HFF-Myc (cell line): ENCODE measurements at regions not wholly inside any gene's neighbourhood (a gene's known extent, or its start where the extent isn't known, plus 50 kb on each side); places are given as distances from the start of the nearest gene placed in this dataset.
"Not testable (repeated sequence)": the region's sequence is repeated elsewhere in the genome, so short reads cannot be mapped to it uniquely, and the experiment has no call there.

Source experiments
- DNase-seq: peaks from one replicate; pipeline ENCODE4 v3.0.0-alpha.2; 2011; ENCODE audit warnings: low read depth; ENCODE audit errors: extremely low read depth
- H3K4me3 ChIP-seq: replicated peaks from 2 replicates; pipeline ENCODE4 v1.5.1; 2011; ENCODE audit warnings: low read depth, mild to moderate bottlenecking, control low read depth, low read length
- TF ChIP-seq, protein P1 (sequence below): IDR thresholded peaks from 2 replicates; pipeline ENCODE4 v1.5.1; 2012; ENCODE audit warnings: mild to moderate bottlenecking, low read depth, low read length, control low read depth; ENCODE audit errors: missing control alignments

DNA sequence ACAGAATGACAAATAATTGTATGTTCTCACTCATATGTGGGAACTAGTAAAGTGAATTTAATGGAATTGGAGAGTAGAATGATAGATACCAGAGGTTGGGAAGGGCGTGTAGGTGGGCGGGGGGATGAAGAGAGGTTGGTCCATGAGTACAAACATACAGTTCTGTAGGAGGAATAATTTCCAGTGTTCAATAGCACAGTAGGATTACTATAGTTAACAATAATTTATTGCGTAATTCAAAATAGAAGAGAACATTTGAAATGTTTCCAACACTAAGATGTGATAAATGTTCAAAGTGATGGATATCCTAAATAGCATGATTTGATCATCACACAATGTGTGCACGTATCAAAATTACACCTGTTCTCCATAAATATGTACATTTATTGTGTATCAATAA is 106.2 kb upstream of the IL1RAPL2 start:
- TF ChIP-seq, protein P1, sequence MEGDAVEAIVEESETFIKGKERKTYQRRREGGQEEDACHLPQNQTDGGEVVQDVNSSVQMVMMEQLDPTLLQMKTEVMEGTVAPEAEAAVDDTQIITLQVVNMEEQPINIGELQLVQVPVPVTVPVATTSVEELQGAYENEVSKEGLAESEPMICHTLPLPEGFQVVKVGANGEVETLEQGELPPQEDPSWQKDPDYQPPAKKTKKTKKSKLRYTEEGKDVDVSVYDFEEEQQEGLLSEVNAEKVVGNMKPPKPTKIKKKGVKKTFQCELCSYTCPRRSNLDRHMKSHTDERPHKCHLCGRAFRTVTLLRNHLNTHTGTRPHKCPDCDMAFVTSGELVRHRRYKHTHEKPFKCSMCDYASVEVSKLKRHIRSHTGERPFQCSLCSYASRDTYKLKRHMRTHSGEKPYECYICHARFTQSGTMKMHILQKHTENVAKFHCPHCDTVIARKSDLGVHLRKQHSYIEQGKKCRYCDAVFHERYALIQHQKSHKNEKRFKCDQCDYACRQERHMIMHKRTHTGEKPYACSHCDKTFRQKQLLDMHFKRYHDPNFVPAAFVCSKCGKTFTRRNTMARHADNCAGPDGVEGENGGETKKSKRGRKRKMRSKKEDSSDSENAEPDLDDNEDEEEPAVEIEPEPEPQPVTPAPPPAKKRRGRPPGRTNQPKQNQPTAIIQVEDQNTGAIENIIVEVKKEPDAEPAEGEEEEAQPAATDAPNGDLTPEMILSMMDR, result no peak
- DNase-seq, result no peak
- no peak overlapping the region for H3K4me3 ChIP-seq

DNA sequence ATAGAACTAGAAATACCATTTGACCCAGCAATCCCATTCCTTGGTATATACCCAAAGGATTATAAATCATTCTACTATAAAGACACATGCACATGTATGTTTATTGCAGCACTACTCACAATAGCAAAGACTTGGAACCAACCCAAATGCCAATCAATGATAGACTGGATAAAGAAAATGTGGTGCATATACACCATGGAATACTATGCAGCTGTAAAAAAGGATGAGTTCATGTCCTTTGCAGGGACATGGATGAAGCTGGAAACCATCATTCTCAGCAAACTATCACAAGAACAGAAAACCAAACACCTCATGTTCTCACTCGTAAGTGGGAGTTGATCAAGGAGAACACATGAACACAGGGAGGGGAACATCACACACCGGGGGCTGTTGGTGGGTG is 108.9 kb upstream of the IL1RAPL2 start:
- DNase-seq, H3K4me3 ChIP-seq: not testable (repeated sequence)

DNA sequence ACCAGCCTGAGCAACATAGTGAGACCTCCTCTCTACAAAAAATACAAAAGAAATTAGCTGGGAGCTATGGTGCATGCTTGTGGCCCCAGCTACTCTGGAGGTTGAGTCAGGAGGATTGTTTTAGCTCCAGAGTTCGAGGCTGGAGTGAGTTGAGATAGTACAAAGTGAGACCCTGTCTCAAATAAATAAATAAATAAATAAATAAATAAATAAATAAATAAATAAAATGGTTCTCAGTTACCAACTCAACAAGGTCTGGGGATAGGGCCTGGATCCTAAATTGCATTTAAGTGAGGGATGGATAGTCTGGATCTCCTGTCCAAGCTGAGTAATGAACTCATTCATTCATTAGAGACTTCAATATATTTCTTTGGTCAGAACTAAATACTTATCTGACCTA is 115.7 kb upstream of the IL1RAPL2 start:
- no peak for DNase-seq
- TF ChIP-seq, protein P1, result no peak
- H3K4me3 ChIP-seq, result no peak overlapping the region

DNA sequence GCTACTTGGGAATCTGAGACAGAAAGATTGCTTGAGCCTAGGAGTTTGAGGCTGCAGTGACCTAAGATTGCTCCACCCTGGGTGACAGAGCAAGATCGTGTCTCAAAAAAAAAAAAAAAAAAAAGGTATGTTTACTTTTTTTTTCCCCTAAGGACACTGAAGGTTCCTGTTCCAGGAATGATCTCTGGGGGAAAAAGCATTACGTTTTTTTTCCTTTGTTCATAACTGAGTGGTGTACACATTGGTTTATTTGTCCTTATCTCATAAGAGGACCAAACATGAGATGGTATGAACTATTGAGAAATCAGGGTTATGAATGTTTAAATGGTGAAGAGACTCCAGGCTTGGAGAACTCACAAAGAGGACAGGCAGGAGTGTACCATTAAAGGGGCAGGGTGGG is 120.4 kb upstream of the IL1RAPL2 start:
- DNase-seq, result no peak
- H3K4me3 ChIP-seq, result no peak overlapping the region
- TF ChIP-seq, protein P1, result no peak

DNA sequence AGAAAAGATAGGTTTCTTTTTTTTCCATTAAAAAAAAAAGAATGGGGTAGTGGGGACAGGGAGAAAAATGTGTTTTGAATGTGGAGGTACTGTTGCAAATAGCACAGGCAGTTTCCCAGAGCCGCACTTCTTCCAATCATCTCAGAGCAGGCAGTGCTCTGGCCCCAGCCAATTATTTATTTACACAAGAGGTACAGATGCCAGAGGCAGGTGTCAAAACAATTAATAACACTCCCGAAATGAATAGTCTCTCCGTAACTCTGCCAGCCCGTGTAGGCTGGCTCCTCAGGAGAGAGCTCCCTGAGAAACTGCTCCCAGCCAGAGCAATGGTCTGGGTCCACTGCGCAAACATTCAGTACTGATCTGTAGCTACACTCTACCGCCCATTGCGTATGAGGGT is 130.8 kb upstream of the IL1RAPL2 start:
- TF ChIP-seq, protein P1, result no peak
- no peak overlapping the region for H3K4me3 ChIP-seq
- no peak for DNase-seq

DNA sequence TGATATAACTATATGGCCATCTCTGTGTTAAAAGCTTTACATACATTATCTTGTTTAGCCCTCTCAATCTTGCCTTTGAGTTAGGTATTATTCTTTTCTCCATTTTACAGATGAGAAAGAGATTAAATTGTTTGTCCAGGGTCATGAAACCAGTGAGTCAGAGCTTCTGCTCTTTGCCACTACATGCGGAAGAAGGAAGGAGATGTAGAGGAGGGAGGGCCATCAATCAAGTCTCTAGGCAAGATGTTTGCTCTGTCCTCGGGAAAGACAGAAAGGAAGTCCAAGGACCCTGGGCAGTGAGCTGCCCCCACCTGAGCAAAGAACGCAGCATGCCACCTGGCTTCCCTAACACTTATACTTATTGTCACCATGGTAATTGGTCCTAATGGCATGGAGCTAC is 133.7 kb upstream of the IL1RAPL2 start:
- no peak overlapping the region for H3K4me3 ChIP-seq
- TF ChIP-seq, protein P1, result no peak
- DNase-seq, result no peak

DNA sequence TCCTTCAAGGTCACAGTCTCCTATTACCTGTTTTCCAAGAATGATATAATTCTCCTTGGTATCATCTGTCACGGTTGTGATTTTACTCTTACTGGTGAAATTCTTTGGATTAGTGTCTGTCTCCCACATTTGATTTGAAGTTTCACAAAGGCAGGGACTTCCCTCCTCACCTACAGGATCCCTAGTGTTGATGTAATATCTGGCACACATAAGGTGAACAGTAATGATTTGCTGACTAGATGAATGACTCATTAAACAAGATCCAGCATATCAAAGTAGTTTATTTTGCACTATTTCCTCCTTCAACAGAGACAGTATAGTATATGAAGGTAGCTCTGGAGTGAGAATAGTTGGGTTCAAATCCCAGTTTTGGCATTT is 135.3 kb upstream of the IL1RAPL2 start:
- TF ChIP-seq, protein P1, result no peak
- no peak for DNase-seq
- no peak overlapping the region for H3K4me3 ChIP-seq
